Medulla oblongata (tissue), 1 donor: ENCODE measurements at regions not wholly inside any gene's neighbourhood (a gene's known extent, or its start where the extent isn't known, plus 50 kb on each side); places are given as distances from the start of the nearest gene placed in this dataset.

Source experiments
- DNase-seq: peaks from one replicate; pipeline ENCODE4 v3.0.0-alpha.2; 2015; ENCODE audit errors: extremely low spot score

- no peak for DNase-seq
These were observed 162.3 kb downstream of the COX7C start for GRCh38 chr5:86780018-86780417.

- no peak for DNase-seq
These were observed 169.2 kb downstream of the COX7C start for GRCh38 chr5:86786955-86787354.

DNA sequence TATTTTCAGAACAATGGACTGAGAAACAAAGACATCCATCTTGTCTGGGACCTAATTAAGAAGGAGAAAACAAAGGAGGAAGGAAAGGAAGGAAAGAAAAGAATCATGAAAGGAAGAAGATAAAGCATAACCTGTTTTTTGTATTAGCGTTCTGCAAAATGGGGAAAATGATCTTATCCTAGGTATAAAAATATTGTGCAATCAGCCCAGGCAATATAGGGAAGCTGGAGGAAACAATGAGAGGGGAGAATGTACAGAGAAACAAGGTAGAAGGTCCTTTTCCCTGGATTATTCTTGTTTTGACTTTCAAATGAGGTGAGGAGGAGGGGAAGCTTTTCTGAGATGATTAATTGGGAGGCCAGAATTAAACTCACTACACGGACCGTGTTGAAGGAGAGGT lies 177.9 kb downstream of the COX7C start:
- no peak for DNase-seq

GRCh38 chr5:86797677-86798076 lies 179.9 kb downstream of the COX7C start:
- DNase-seq: no peak

- DNase-seq: no peak
These were observed 188.5 kb downstream of the COX7C start for GRCh38 chr5:86806206-86806605.

DNA sequence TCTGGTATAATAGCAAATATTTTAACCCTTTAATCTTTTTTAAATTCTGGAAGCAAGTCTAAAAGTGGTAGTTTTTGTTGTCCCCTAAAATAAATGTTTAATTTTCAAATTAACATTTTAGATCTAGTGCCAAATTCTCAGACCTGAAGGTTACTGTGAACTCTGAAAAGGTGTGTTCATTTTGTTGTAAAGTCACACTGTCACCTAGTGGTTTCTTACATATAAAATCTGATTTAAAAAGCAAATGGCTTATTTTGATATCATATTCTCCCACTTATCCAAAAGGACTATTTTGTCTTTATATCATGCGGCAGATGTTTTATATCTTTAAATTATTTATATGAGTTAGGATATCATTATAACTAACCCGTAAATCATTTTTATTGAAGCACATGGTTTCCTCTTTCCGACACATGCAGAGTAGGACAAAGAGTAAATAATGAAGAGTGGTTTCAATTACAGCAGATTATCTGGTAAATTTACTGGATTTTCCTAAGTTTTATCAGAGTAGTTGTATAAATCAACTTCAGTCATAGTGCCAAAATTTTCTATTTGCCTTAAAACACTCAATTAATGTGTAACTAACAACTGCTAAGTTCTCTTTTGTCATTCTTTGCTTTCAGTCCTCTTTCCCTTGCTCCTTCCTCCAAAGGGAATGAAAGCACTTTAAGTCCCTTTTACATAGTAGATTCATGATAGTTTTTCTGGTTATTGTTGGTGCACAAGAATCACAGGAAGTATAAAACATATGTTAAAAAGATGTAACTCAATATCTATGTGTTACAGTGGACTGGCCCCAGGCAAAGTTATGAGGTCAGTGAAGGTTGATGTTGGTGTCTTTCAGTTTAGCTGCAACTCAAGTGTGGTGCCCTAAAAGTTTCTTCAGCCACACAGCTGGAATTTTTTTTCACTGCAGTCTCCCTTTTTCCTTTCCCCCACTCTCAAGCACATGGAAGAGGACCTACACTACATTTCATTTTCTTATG lies 189.6 kb downstream of the COX7C start:
- DNase-seq: no peak

- no peak for DNase-seq
These were observed 196.6 kb downstream of the COX7C start for GRCh38 chr5:86814315-86814714.

GRCh38 chr5:86814907-86815306 lies 197.2 kb downstream of the COX7C start:
- no peak for DNase-seq

DNA sequence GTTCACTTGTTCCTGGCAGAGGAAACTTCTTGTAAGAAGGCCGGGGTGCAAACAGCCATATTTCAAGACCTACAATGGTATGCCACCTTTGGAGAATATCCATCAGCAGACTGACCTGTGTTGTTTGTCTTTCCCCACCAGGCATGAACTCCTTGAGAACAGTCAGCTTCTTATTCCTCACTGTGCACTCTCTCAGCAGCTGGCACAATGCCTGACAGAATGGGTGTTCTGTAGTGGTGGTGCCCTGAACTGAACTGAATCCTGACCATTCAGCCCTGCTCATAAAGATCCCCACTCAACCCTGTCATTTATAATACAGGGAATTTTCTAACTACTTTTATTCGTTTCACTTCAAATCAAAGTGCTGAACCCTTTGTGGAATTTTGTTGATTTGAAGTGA lies 206.9 kb downstream of the COX7C start:
- peak; percentile 22 for DNase-seq

- DNase-seq: no peak
These were observed 213.4 kb downstream of the COX7C start for GRCh38 chr5:86831128-86831527.

DNA sequence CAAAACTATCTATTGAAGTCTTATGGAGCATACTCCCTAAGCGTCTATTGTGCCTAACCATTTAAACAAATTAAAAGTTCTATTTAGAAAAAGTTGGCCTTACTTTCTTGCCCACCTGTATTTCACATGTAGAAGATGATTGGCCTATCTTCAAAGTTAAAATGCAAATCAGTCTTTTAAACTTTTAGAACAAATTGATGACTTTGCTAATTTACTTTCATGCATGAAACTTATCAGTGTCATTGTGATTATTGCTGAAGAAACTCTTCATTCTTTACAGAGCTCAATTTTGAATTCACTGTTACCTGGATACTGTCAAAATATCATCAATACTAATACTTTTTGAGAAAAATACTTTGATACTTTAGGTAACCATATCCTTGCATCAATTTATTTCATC lies 216.1 kb downstream of the COX7C start:
- DNase-seq: no peak

DNA sequence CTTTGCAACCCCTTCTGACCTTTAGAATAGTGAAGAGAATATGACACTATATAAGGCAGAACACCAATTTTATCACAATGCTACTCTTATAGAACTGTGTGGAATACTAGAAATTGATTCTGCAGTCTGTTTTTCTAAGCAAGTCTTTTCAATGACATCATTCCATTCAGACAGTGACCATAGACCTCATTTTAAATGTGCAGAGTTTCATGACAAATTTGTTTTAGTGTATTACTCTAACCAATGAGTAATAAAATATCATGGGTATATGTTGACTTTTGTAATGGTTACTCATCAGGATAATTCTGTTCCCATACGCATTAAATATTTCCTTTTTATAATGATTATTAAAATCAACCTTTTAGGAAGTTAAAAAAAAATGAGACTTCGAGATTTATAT lies 219.9 kb downstream of the COX7C start:
- DNase-seq: no peak

GRCh38 chr5:86838083-86838482 lies 220.3 kb downstream of the COX7C start:
- no peak for DNase-seq

DNA sequence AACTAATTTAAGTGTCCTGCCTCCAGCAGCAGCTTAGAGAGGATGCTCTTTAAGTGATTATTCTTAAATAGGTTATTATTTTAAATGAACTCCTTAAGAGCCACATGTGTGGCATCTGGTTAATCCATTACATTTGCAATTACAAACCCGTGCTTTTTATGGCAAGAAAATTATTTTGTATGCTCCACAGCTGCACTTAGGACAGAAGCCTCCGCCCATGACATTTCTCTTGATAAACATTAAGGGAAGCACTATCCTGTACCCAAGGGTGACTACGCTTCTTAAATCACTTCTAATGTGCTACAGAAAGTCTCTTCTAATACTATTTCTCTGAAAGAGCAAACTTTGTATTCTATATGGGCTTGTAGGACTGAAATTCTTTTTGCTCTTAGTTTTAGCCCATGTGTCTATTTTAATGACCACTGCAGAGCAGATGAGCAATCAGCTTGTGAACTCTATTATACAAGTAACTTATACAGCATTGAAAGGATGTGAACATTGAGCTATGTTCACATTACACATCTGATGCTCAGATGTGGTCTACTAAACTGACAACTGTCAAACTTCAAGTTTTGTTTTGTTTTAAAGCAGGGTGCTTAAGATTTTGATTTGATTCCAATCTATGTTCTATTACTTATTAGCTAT lies 223.4 kb downstream of the COX7C start:
- DNase-seq: no peak

- DNase-seq: no peak
These were observed 240.7 kb downstream of the COX7C start for GRCh38 chr5:86858442-86858841.

GRCh38 chr5:86861512-86861911 lies 243.8 kb downstream of the COX7C start:
- DNase-seq: peak; percentile 84

- no peak for DNase-seq
These were observed 244.4 kb downstream of the COX7C start for GRCh38 chr5:86862093-86862492.

DNA sequence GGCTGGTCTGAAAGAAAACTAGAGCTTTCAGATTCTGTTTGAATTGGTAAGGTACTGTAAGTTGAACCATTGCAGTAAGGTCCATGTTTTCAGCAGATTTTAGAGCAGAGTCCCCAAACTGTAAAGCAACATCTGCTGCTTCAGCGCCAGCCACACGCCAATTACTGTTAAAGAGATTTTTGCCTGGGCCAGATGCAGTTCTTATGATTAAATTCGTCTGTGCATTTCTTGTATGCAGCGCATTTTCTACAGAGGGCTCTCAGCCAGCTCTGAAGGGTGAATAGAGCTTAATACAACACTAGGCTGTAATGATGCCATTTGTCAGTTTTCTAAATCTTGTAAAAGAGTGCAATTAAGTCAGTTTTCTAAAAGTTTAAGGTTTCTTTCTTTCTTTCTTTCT lies 246.3 kb downstream of the COX7C start:
- DNase-seq: no peak

- DNase-seq: no peak
These were observed 247.6 kb downstream of the COX7C start for GRCh38 chr5:86865256-86865785.

GRCh38 chr5:86866036-86866435 lies 248.3 kb downstream of the COX7C start:
- peak; percentile 38 for DNase-seq

DNA sequence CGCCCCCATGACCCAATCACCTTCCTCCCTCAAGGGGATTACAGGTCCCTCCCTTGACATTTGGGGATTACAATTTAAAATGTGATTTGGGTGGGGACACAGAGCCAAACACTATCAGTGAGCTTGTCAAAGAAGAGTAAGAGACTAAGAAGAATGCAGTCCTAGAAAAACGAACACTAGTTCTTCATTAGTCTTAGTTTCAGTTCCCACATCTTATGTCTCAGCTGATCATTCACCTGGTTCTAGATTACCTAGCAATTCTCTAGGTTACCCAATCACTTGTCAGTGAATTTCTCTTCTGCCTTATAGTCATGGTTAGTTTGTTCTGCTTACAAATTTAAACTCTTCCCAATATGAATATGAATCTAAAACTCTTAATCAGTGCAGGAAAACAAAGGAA lies 251.5 kb downstream of the COX7C start:
- no peak for DNase-seq

- no peak for DNase-seq
These were observed 257.8 kb downstream of the COX7C start for GRCh38 chr5:86875539-86875938.

GRCh38 chr5:86878250-86878649 lies 260.5 kb downstream of the COX7C start:
- no peak for DNase-seq
